Peyer's patch (tissue), 4 donors: ENCODE measurements at regions not wholly inside any gene's neighbourhood (a gene's known extent, or its start where the extent isn't known, plus 50 kb on each side); places are given as distances from the start of the nearest gene placed in this dataset.

Experiments used
- CTCF ChIP-seq, 6 experiments: fragments of 450-650 bp in 4 of 6; fragments of 200-600 bp in 2 of 6; sonication (generic) in 1 of 6; IDR thresholded peaks; one replicate each; pipeline ENCODE4 v1.5.1; 2017 to 2019; ENCODE audit warnings: antibody characterized with exemption in 6 of 6, mild to moderate bottlenecking in 3 of 6, moderate library complexity in 1 of 6
- POLR2A ChIP-seq, 2 donors: fragments of 450-650 bp; IDR thresholded peaks; one replicate each; pipeline ENCODE4 v1.5.1; 2017; ENCODE audit warnings: antibody characterized with exemption in 2 of 2, mild to moderate bottlenecking in 2 of 2, moderate library complexity in 2 of 2

GRCh38 chr2:40760071-40760666 is 308.3 kb upstream of the SLC8A1 start:
- TF ChIP-seq CTCF (IDR thresholded peaks at IDR 0.05) (peak in 4 of 6 experiments; percentile 21 to 56 (median 54)), POLR2A (IDR thresholded peaks at IDR 0.05) (no peak)
